ENCODE measurements at regions not wholly inside any gene's neighbourhood (a gene's known extent, or its start where the extent isn't known, plus 50 kb on each side); places are given as distances from the start of the nearest gene placed in this dataset.

DNA sequence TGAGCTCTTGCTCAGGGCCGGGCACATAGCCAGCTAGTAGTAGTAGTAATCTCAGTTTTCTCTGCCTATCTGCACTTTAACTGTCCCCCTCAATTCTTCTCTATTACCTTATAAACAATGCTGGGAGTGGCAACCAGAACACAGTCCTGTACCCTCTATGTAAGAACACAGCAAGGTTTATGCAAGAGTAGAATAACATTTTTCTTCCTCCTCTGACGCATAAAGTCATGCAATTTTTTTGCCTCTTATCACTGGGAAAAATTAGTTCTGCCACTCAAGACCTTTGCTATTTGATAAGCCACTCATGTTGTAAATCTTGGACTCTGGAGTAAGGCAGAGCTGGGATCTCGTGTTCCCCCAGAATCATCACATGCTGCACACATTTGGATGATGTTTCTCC is 200.7 kb upstream of the SOX11 start:
- H3K36me3 ChIP-seq (ENCODE audit: low read length) = no peaks in the 10 kb centered on the region
- H3K4me2 ChIP-seq (ENCODE audit: low read depth, low read length, poor library complexity, severe bottlenecking) = no peak overlapping the region

DNA sequence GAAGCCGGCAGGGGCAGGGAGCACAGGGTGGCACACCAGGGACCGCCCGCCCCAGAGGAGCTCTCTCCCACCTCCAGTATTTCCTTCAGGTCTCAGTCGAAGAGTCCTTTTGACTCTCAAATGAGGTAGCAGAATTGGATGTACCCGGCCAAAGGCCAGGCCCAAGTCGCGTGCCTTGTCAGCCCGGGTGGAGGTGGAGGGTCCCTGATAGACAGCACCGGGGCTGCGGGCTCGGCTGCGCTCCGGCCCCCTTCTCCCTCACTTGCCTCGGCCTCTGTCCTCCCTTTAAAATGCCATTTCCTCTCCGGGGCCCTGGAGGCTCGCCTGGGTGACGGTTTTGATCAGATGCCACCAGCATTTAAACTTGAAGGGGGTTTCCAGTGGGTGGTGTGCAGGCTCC is 198.9 kb upstream of the SOX11 start:
- H3K9ac ChIP-seq (ENCODE audit: low read length) = no peak overlapping the region
- H3K4me2 ChIP-seq (ENCODE audit: low read depth, low read length, poor library complexity, severe bottlenecking) = no peak overlapping the region
- no peaks in the 10 kb centered on the region for H3K36me3 ChIP-seq (ENCODE audit: low read length)
- no peak overlapping the region for H2AFZ ChIP-seq (ENCODE audit: low read depth, low read length, severe bottlenecking)
- no peaks in the 10 kb centered on the region for H3K27me3 ChIP-seq (ENCODE audit: low read length)
- H3K4me3 ChIP-seq (ENCODE audit: insufficient read depth, low read length, poor library complexity, severe bottlenecking) = no peak overlapping the region
- H3K79me2 ChIP-seq (ENCODE audit: insufficient read depth, low read length) = no peaks in the 10 kb centered on the region
- no peaks in the 10 kb centered on the region for H3F3A ChIP-seq (ENCODE audit: insufficient read depth)
- no peaks in the 10 kb centered on the region for H3K9me3 ChIP-seq (ENCODE audit: insufficient read depth, low read length)
- TF ChIP-seq, protein P1, sequence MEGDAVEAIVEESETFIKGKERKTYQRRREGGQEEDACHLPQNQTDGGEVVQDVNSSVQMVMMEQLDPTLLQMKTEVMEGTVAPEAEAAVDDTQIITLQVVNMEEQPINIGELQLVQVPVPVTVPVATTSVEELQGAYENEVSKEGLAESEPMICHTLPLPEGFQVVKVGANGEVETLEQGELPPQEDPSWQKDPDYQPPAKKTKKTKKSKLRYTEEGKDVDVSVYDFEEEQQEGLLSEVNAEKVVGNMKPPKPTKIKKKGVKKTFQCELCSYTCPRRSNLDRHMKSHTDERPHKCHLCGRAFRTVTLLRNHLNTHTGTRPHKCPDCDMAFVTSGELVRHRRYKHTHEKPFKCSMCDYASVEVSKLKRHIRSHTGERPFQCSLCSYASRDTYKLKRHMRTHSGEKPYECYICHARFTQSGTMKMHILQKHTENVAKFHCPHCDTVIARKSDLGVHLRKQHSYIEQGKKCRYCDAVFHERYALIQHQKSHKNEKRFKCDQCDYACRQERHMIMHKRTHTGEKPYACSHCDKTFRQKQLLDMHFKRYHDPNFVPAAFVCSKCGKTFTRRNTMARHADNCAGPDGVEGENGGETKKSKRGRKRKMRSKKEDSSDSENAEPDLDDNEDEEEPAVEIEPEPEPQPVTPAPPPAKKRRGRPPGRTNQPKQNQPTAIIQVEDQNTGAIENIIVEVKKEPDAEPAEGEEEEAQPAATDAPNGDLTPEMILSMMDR (IDR thresholded peaks at IDR 0.05; ENCODE audit: insufficient read depth, low read length, poor library complexity, severe bottlenecking) = no peak
- no peak for TF ChIP-seq EZH2phosphoT487 (conservative IDR thresholded peaks at IDR 0.05; ENCODE audit: low read length)
- H4K20me1 ChIP-seq (ENCODE audit: low read depth, low read length) = no peaks in the 10 kb centered on the region
- no peaks in the 10 kb centered on the region for H3K9me2 ChIP-seq (replicated peaks; ENCODE audit: insufficient read depth, low read length)
- H3K27ac ChIP-seq (ENCODE audit: low read depth, low read length) = no peak overlapping the region

More for the DNA sequence above, 200.7 kb upstream of the SOX11 start:
- Histone ChIP-seq H3K4me3 (ENCODE audit: insufficient read depth, low read length, poor library complexity, severe bottlenecking) (no peak overlapping the region), H3K9ac (ENCODE audit: low read length) (no peak overlapping the region), H3K79me2 (ENCODE audit: insufficient read depth, low read length) (no peaks in the 10 kb centered on the region), H3K9me3 (ENCODE audit: insufficient read depth, low read length) (no peaks in the 10 kb centered on the region), H2AFZ (ENCODE audit: low read depth, low read length, severe bottlenecking) (no peak overlapping the region), H3K27me3 (ENCODE audit: low read length) (no peaks in the 10 kb centered on the region), H4K20me1 (ENCODE audit: low read depth, low read length) (no peaks in the 10 kb centered on the region), H3K27ac (ENCODE audit: low read depth, low read length) (no peak overlapping the region), H3K9me2 (replicated peaks; ENCODE audit: insufficient read depth, low read length) (no peaks in the 10 kb centered on the region), H3F3A (ENCODE audit: insufficient read depth) (no peaks in the 10 kb centered on the region)
- no peak for TF ChIP-seq EZH2phosphoT487 (conservative IDR thresholded peaks at IDR 0.05; ENCODE audit: low read length)
- TF ChIP-seq, protein P1 (IDR thresholded peaks at IDR 0.05; ENCODE audit: insufficient read depth, low read length, poor library complexity, severe bottlenecking) = no peak

DNA sequence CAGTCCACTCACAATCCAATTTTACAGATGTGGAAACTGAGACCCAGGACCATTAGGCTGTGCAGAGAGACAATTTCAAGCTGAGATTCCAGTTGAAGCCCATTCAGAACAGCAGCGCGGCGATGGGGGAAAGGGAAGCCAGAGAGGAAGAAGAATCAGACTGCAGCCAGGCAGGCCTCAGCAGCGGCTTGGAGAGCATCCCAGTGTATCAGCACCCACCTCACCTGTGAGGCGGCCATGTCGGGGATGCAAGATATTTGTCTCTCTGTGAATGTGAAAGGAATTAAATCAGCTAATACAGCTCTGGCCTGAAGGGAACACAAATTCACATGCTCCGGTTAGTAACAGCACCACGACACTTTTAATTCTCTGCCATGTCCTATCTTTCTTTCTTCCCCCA is 198.0 kb upstream of the SOX11 start:
- Histone ChIP-seq H4K20me1 (ENCODE audit: low read depth, low read length) (no peaks in the 10 kb centered on the region), H3K36me3 (ENCODE audit: low read length) (no peaks in the 10 kb centered on the region), H3F3A (ENCODE audit: insufficient read depth) (no peaks in the 10 kb centered on the region), H3K27me3 (ENCODE audit: low read length) (no peaks in the 10 kb centered on the region), H3K79me2 (ENCODE audit: insufficient read depth, low read length) (no peaks in the 10 kb centered on the region), H3K9ac (ENCODE audit: low read length) (no peak overlapping the region), H3K4me2 (ENCODE audit: low read depth, low read length, poor library complexity, severe bottlenecking) (no peak overlapping the region), H3K9me2 (replicated peaks; ENCODE audit: insufficient read depth, low read length) (no peaks in the 10 kb centered on the region), H2AFZ (ENCODE audit: low read depth, low read length, severe bottlenecking) (no peak overlapping the region), H3K27ac (ENCODE audit: low read depth, low read length) (no peak overlapping the region), H3K4me3 (ENCODE audit: insufficient read depth, low read length, poor library complexity, severe bottlenecking) (no peak overlapping the region), H3K9me3 (ENCODE audit: insufficient read depth, low read length) (no peaks in the 10 kb centered on the region)
- TF ChIP-seq, protein P1 (IDR thresholded peaks at IDR 0.05; ENCODE audit: insufficient read depth, low read length, poor library complexity, severe bottlenecking) = no peak
- no peak for TF ChIP-seq EZH2phosphoT487 (conservative IDR thresholded peaks at IDR 0.05; ENCODE audit: low read length)
